ENCODE measurements at regions not wholly inside any gene's neighbourhood (a gene's known extent, or its start where the extent isn't known, plus 50 kb on each side); places are given as distances from the start of the nearest gene placed in this dataset.
"Not testable (repeated sequence)": the region's sequence is repeated elsewhere in the genome, so short reads cannot be mapped to it uniquely, and the experiment has no call there.

- H3K4me1 ChIP-seq (replicated peaks): no peaks in the 10 kb centered on the region
- intact Hi-C loops (cut with DNase I): no loop called here
- TF ChIP-seq POLR2AphosphoS5 (IDR thresholded peaks at IDR 0.05) (no peak), CTCF (IDR thresholded peaks at IDR 0.05) (no peak), POLR2A (IDR thresholded peaks at IDR 0.05) (no peak)
- no peaks in the 10 kb centered on the region for H3K36me3 ChIP-seq
- no peak overlapping the region for H3K27ac ChIP-seq
- H3K4me3 ChIP-seq: no peak overlapping the region
- H3K27me3 ChIP-seq (replicated peaks; ENCODE audit: insufficient read depth): no peaks in the 10 kb centered on the region
- H3K9me3 ChIP-seq: no peaks in the 10 kb centered on the region
- DNase-seq (ENCODE audit: low spot score): no peak
Measured at GRCh38 chr4:43607400-43607799, 714.9 kb downstream of the GRXCR1 start.

GRCh38 chr4:43607827-43608461, 715.4 kb downstream of the GRXCR1 start:
- TF ChIP-seq POLR2A (IDR thresholded peaks at IDR 0.05) (no peak), POLR2AphosphoS5 (IDR thresholded peaks at IDR 0.05) (no peak), CTCF (IDR thresholded peaks at IDR 0.05) (no peak)

GRCh38 chr4:43619219-43619618, 726.7 kb downstream of the GRXCR1 start:
- intact Hi-C loops (cut with DNase I): no loop called here
- Histone ChIP-seq H3K27me3 (replicated peaks; ENCODE audit: insufficient read depth) (no peaks in the 10 kb centered on the region), H3K4me1 (replicated peaks) (no peaks in the 10 kb centered on the region), H3K9me3 (no peaks in the 10 kb centered on the region), H3K27ac (no peak overlapping the region), H3K36me3 (no peaks in the 10 kb centered on the region), H3K4me3 (no peak overlapping the region)
- no peak for DNase-seq (ENCODE audit: low spot score)
- TF ChIP-seq POLR2AphosphoS5 (IDR thresholded peaks at IDR 0.05) (no peak), CTCF (IDR thresholded peaks at IDR 0.05) (no peak)

More at GRCh38 chr4:43607827-43608461, 715.4 kb downstream of the GRXCR1 start:
- intact Hi-C loops (cut with DNase I): no loop called here
- Histone ChIP-seq H3K9me3 (no peaks in the 10 kb centered on the region), H3K27me3 (replicated peaks; ENCODE audit: insufficient read depth) (no peaks in the 10 kb centered on the region), H3K4me3 (no peak overlapping the region), H3K4me1 (replicated peaks) (no peaks in the 10 kb centered on the region), H3K36me3 (no peaks in the 10 kb centered on the region), H3K27ac (no peak overlapping the region)
- 68% methylated on average over 4 of the region's 4 CpGs for WGBS
- no peak for DNase-seq (ENCODE audit: low spot score)

- H3K36me3 ChIP-seq; H3K4me3 ChIP-seq; H3K9me3 ChIP-seq; H3K27ac ChIP-seq; H3K27me3 ChIP-seq (replicated peaks; ENCODE audit: insufficient read depth); DNase-seq (ENCODE audit: low spot score); H3K4me1 ChIP-seq (replicated peaks); intact Hi-C loops (cut with DNase I): not testable (repeated sequence)
- WGBS: 86% methylated on average over 4 of the region's 4 CpGs
Measured at GRCh38 chr4:43637893-43638292, 745.4 kb downstream of the GRXCR1 start.

DNA sequence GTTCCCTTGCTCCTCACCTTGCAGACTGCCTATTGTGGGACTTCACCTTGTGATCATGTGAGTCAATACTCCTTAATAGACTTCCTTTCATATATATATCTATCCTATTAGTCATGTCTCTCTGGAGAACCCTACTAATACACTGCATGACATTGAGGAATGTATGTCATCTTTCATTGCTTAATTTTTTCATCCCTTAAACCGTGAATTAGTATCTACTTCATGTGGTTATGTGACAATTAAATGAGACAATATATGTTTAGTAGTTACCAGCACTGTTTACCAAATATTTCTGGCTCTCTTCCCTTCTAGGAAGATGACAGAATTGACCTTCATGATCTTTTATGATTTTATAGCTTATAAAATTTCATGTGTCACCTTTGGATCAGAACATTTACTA, 759.5 kb downstream of the GRXCR1 start:
- no peak overlapping the region for H3K4me3 ChIP-seq
- WGBS: 74% methylated on average over 1 of the region's 1 CpG
- intact Hi-C loops (cut with DNase I): no loop called here
- no peaks in the 10 kb centered on the region for H3K9me3 ChIP-seq
- no peaks in the 10 kb centered on the region for H3K4me1 ChIP-seq (replicated peaks)
- TF ChIP-seq CTCF (IDR thresholded peaks at IDR 0.05) (no peak), POLR2A (IDR thresholded peaks at IDR 0.05) (no peak), POLR2AphosphoS5 (IDR thresholded peaks at IDR 0.05) (no peak)
- no peak overlapping the region for H3K27ac ChIP-seq
- no peak for DNase-seq (ENCODE audit: low spot score)
- H3K36me3 ChIP-seq: no peaks in the 10 kb centered on the region
- H3K27me3 ChIP-seq (replicated peaks; ENCODE audit: insufficient read depth): no peaks in the 10 kb centered on the region

DNA sequence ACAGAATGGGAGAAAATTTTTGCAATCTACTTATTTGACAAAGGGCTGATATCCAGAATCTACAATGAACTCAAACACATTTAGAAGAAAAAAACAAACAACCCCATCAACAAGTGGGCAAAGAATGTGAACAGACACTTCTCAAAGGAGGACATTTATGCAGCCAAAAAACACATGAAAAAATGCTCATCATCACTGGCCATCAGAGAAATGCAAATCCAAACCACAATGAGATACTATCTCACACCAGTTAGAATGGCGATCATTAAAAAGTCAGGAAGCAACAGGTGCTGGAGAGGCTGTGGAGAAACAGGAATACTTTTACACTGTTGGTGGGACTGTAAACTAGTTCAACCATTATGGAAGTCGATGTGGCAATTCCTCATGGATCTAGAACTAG, 767.0 kb downstream of the GRXCR1 start:
- H3K27me3 ChIP-seq (replicated peaks; ENCODE audit: insufficient read depth); H3K27ac ChIP-seq; H3K36me3 ChIP-seq; H3K4me1 ChIP-seq (replicated peaks); DNase-seq (ENCODE audit: low spot score); H3K4me3 ChIP-seq; intact Hi-C loops (cut with DNase I); H3K9me3 ChIP-seq: not testable (repeated sequence)
- 80% methylated on average over 2 of the region's 2 CpGs for WGBS

GRCh38 chr4:43672265-43672885, 776.2 kb downstream of the KCTD8 start:
- H3K36me3 ChIP-seq; H3K4me3 ChIP-seq; H3K4me1 ChIP-seq (replicated peaks); intact Hi-C loops (cut with DNase I); H3K9me3 ChIP-seq; DNase-seq (ENCODE audit: low spot score); H3K27me3 ChIP-seq (replicated peaks; ENCODE audit: insufficient read depth); H3K27ac ChIP-seq: not testable (repeated sequence)
- WGBS: 77% methylated on average over 10 of the region's 23 CpGs
